NB4 (cell line): ENCODE measurements at regions not wholly inside any gene's neighbourhood (a gene's known extent, or its start where the extent isn't known, plus 50 kb on each side); places are given as distances from the start of the nearest gene placed in this dataset.

Source experiments
- DNase-seq: peaks from one replicate; pipeline ENCODE4 v3.0.0; 2010; ENCODE audit warnings: low read depth
- H3K4me3 ChIP-seq: one replicate; pipeline ENCODE4 v1.5.1; 2011; ENCODE audit warnings: mild to moderate bottlenecking, low read depth, low read length, moderate library complexity
- CTCF ChIP-seq: IDR thresholded peaks from one replicate; pipeline ENCODE4 v1.5.1; 2012; ENCODE audit warnings: low read depth, low read length
- MAX ChIP-seq: IDR thresholded peaks from 2 replicates; pipeline ENCODE4 v1.6.1; 2011; ENCODE audit warnings: low read depth, low read length
- MYC ChIP-seq: IDR thresholded peaks from 2 replicates; pipeline ENCODE4 v1.6.1; 2011; ENCODE audit warnings: low read depth, low read length
- POLR2A ChIP-seq: IDR thresholded peaks from 2 replicates; pipeline ENCODE4 v1.6.1; 2011; ENCODE audit warnings: mild to moderate bottlenecking; ENCODE audit not compliant: insufficient read length; ENCODE audit errors: extremely low read depth

GRCh38 chr2:83943265-83943664, 515.8 kb downstream of the SUCLG1 start:
- H3K4me3 ChIP-seq = no peak overlapping the region
- TF ChIP-seq MAX (no peak), POLR2A (no peak), CTCF (no peak), MYC (no peak)
- no peak for DNase-seq

- TF ChIP-seq MAX (no peak), CTCF (no peak), POLR2A (no peak)
- DNase-seq = no peak
These were observed 517.2 kb downstream of the SUCLG1 start for GRCh38 chr2:83941886-83942285.

DNA sequence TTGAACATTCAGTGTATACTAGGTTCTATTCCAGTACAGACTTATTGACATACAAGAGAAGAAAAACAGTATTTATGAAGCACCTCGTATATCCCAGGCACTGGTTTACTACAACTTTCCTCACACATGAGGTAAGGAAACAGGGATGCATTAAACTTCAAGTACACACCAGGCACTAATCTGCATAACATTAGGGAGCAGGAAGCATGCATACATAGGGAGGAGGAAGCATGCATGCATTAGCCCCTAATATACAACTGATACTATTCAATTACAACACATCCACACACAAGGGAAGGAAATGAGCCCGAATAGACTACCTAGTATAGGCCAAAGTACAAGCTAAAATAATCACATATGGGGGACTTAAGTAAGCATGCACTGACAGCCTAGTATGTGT, 525.3 kb downstream of the SUCLG1 start:
- no peak overlapping the region for H3K4me3 ChIP-seq
- no peak for DNase-seq
- TF ChIP-seq POLR2A (no peak), MYC (no peak), CTCF (no peak), MAX (no peak)

More at GRCh38 chr2:83941886-83942285, 517.2 kb downstream of the SUCLG1 start:
- no peak overlapping the region for H3K4me3 ChIP-seq

DNA sequence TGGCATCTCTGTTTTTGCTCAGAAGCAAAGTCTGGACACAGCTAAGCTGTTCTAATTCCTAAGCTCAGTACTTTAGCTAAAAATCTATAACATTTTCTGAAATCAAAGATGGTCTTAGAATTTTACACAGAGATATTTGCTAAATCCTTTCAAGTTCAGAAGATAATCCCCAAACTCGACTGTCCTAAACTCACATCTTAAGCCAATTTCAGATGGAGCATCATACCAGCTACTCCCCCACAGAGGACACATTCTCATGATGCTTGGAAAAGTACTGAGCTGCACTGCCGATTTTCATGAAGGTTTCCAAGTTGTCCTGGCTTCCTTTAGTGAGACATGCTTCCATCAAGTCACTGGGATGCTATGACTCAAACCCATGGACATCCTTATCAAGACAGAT, 535.5 kb downstream of the SUCLG1 start:
- DNase-seq = no peak
- TF ChIP-seq CTCF (no peak), MAX (no peak), MYC (no peak), POLR2A (no peak)

DNA sequence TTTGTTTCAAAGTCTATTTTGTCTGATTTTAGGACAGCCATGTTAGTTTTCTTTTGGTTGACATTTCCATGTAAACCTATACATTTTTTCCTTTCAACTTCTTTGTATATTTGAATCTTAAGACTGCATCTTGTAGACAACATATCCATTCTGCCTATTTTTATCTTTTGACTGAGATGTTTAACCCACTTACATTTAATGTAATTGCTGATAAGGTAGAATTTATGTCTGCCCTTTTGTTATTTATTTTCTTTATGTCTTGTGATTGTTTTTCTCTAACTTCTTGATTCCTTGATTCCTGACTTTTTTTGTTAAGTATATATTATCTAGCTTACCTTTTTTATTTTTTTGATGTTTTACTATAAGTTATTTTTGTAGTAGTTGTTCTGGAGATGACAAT, 542.5 kb downstream of the SUCLG1 start:
- no peak for DNase-seq
- H3K4me3 ChIP-seq = no peak overlapping the region
- no peak for TF ChIP-seq CTCF
- TF ChIP-seq MYC = no peak
- no peak for TF ChIP-seq MAX
- no peak for TF ChIP-seq POLR2A

More for the DNA sequence above, 535.5 kb downstream of the SUCLG1 start:
- no peak overlapping the region for H3K4me3 ChIP-seq

DNA sequence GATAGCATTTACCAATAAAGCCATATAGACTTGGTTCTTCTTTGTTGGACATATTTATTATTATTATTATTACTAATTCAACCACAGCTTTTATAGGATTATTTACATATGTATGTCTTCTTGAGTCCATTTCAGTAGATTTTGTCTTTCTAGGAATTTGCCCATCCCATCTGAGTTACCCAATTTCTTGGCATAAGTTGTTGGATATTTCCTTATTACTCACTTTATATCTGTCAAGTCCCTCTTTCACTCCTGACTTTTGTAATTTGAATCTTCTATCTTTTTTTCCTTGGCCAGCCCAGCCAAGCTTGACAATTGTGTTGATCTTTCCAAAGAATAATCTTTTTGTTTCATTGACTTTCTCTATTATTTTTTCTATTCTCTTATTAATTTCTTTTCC, 543.7 kb downstream of the SUCLG1 start:
- H3K4me3 ChIP-seq = no peak overlapping the region
- TF ChIP-seq MYC = no peak
- no peak for TF ChIP-seq POLR2A
- TF ChIP-seq MAX = no peak
- no peak for TF ChIP-seq CTCF
- no peak for DNase-seq
